Kidney epithelial cell (primary cell): ENCODE measurements at regions not wholly inside any gene's neighbourhood (a gene's known extent, or its start where the extent isn't known, plus 50 kb on each side); places are given as distances from the start of the nearest gene placed in this dataset.
A peak's percentile ranks its signal among the peaks of the same experiment; 100 is the strongest.
"Not testable (repeated sequence)": the region's sequence is repeated elsewhere in the genome, so short reads cannot be mapped to it uniquely, and the experiment has no call there.

Experiments used
- DNase-seq: peaks from one replicate; pipeline ENCODE4 v3.0.0-alpha.2; 2010; ENCODE audit warnings: low read depth
- H3K27me3 ChIP-seq: 2 replicates; pipeline ENCODE4 v1.6.0; 2011; ENCODE audit warnings: low read length; ENCODE audit not compliant: control insufficient read depth, insufficient read depth
- H3K36me3 ChIP-seq: 2 replicates; pipeline ENCODE4 v1.5.1; 2011; ENCODE audit warnings: low read length; ENCODE audit not compliant: control insufficient read depth, insufficient read depth
- H3K4me3 ChIP-seq: 2 replicates; pipeline ENCODE4 v1.5.1; 2011; ENCODE audit warnings: low read depth, mild to moderate bottlenecking, control low read depth, low read length
- TF ChIP-seq, protein P1 (sequence below): IDR thresholded peaks from 2 replicates; pipeline ENCODE4 v1.5.1; 2011; ENCODE audit warnings: mild to moderate bottlenecking, moderate library complexity, low read length, control low read depth, inconsistent platforms; ENCODE audit not compliant: insufficient read depth, poor library complexity, severe bottlenecking

DNA sequence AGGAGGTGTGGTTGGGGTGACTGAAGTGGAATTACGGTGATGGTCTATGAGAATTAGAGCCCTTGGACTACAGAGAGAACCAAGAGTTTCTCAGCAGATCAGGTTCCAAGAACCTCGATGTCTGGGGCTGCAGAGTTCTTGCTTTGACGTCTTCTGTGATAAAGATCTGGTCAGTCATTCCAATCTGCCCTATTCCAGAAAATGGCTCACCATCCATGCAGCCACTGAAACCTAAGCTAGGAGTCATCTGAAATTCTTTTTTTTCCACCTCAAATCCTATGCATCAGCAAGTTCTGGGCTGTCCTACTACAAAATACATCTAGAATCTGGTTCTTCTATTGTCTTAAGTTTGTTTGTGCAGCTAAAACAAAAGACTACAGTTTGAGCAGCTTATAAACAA lies 254.4 kb upstream of the PGRMC2 start:
- no peak for DNase-seq
- TF ChIP-seq, protein P1, sequence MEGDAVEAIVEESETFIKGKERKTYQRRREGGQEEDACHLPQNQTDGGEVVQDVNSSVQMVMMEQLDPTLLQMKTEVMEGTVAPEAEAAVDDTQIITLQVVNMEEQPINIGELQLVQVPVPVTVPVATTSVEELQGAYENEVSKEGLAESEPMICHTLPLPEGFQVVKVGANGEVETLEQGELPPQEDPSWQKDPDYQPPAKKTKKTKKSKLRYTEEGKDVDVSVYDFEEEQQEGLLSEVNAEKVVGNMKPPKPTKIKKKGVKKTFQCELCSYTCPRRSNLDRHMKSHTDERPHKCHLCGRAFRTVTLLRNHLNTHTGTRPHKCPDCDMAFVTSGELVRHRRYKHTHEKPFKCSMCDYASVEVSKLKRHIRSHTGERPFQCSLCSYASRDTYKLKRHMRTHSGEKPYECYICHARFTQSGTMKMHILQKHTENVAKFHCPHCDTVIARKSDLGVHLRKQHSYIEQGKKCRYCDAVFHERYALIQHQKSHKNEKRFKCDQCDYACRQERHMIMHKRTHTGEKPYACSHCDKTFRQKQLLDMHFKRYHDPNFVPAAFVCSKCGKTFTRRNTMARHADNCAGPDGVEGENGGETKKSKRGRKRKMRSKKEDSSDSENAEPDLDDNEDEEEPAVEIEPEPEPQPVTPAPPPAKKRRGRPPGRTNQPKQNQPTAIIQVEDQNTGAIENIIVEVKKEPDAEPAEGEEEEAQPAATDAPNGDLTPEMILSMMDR: no peak
- H3K27me3 ChIP-seq: no peaks in the 10 kb centered on the region
- no peaks in the 10 kb centered on the region for H3K36me3 ChIP-seq
- no peak overlapping the region for H3K4me3 ChIP-seq

DNA sequence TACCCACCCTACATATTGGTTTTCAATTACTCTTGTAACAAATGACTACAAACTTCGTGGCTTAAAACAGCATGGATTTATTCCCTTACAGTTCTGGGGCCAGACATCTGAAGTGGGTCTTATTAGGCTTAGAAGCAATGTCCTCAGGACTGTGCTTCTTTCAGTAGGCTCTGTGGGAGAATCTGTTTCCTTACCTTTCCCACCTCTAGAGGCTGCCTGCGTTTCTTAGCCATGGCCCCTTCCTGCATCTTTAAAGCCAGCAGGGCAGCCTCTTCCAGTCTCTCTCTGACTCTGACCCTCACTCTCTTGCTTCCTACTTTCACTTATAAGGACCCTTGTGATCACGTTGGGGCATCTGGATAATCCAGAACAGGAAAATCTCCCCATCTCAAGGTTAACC lies 252.5 kb upstream of the PGRMC2 start:
- H3K4me3 ChIP-seq: no peak overlapping the region
- no peak for DNase-seq
- H3K36me3 ChIP-seq: no peaks in the 10 kb centered on the region
- TF ChIP-seq, protein P1: no peak
- H3K27me3 ChIP-seq: no peaks in the 10 kb centered on the region

DNA sequence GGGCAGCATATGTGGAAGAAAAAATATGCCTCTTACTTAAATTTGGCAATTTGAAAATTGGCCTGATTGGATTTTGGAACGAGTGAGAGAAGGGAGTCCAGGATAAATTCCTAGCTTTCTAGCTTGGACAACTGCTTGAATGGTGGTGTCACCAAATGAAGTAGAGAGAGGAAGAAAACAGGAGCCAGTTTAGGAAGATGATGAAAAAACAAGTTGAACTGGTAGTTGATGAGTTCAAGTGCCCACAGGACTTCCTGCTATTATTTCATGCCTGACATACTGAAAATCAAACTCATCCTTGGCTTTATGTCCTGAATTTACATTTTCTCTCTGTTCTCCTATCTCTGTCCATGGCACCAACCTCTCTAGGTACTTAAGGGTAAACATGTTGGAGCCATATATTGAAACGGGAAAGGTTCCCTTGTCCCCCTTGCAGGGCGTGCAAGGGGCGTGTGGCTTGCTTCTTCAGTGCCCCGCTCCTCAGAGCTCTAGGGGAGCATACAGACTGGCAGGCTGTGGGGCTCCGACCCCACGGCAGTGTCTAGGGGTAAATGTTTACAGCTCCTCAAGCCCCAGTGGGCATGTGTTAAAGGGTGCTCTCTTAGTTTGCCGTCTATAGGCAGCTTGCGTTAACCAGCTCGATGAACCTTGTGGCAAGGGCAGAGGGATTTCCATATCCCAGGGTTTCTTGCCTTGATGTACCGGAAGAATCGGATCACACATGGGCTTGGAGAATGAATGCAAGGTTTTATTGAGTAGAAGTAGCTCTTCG lies 250.7 kb upstream of the PGRMC2 start:
- Histone ChIP-seq H3K36me3 (no peaks in the 10 kb centered on the region), H3K27me3 (no peaks in the 10 kb centered on the region), H3K4me3 (no peak overlapping the region)
- DNase-seq: no peak
- TF ChIP-seq, protein P1: no peak

DNA sequence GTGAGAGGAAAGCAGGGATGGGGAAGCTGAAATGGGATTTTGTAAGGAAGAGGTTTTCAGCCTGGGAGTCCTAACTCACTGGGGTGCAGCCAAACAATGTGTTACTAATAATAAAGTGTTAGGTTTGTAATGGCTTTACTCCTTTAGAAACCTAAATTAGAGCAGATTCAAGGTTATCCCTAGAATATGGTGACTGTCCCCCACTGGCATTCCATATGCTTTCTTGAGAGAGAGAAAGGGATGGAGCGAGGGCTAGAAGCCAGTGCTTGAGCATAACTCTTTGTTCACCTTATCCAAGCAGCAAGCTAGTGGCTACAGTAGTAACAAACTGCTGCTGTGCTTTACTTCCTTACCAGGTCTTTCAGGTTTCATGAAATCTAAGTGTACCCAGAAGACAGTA lies 249.1 kb upstream of the PGRMC2 start:
- no peak for DNase-seq
- TF ChIP-seq, protein P1: no peak
- no peak overlapping the region for H3K4me3 ChIP-seq

DNA sequence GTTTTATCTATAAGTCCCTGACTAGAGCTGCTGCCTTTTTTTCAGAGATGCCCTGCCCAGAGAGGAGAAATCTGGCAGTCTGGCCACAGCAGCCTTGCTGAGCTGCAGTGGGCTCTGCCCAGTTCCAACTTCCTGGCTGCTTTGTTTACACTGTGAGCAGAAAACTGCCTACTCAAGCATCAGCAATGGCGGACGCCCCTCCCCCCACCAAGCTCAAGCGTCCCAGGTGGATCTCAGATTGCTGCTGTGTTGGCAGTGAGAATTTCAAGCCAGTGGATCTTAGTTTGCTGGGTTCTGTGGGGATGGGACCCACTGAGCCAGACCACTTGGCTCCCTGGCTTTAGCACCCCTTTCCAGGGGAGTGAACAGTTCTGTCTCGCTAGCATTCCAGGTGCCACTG lies 247.9 kb upstream of the PGRMC2 start:
- DNase-seq, H3K27me3 ChIP-seq, H3K36me3 ChIP-seq, H3K4me3 ChIP-seq: not testable (repeated sequence)

More for the DNA sequence above, 249.1 kb upstream of the PGRMC2 start:
- no peaks in the 10 kb centered on the region for H3K27me3 ChIP-seq
- H3K36me3 ChIP-seq: no peaks in the 10 kb centered on the region

DNA sequence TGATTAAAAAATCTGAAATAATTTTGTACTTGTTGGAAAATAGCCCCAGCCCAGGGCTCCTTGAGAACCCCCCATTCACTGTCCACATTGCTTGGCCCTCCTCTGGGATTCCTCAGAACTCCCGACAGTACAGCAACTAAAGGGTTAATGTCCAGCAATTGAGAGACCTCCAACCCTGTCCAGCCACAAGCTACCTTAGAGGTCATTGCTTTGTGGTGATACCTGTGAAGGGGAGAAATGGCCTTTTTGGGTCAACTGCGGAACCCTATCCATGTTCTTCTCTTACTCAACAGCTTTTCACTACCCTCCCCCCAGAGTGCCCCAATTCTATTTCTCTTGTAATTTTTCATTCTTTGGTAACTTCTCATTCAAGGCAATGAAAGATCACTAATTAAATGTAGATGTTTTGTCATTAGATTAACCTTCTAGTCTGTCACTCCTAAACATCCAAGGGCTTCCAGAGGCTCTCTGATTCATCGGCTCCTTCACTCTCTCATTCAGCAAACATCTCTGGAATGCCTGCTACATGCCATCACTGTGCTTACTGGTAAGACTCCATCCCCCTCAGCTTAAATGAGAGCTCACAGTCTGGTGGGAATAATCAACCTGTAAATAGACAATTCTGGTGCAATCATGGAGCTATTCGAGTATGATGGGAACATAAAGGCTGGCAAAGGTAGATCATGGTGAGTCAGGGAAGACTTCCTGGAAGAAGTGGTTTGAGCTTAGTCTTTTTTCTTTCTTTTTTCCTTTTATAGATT lies 241.4 kb upstream of the PGRMC2 start:
- H3K36me3 ChIP-seq: no peaks in the 10 kb centered on the region
- no peaks in the 10 kb centered on the region for H3K27me3 ChIP-seq
- TF ChIP-seq, protein P1: no peak
- no peak overlapping the region for H3K4me3 ChIP-seq
- peak; percentile 99 for DNase-seq
